HPDE6-E6E7 (cell line): ENCODE measurements at regions not wholly inside any gene's neighbourhood (a gene's known extent, or its start where the extent isn't known, plus 50 kb on each side); places are given as distances from the start of the nearest gene placed in this dataset.
A peak's percentile ranks its signal among the peaks of the same experiment; 100 is the strongest.
"Not testable (repeated sequence)": the region's sequence is repeated elsewhere in the genome, so short reads cannot be mapped to it uniquely, and the experiment has no call there.

Experiments
- DNase-seq: peaks from one replicate; pipeline ENCODE4 v3.0.0; 2011; ENCODE audit warnings: missing footprints; ENCODE audit errors: extremely low spot score

DNA sequence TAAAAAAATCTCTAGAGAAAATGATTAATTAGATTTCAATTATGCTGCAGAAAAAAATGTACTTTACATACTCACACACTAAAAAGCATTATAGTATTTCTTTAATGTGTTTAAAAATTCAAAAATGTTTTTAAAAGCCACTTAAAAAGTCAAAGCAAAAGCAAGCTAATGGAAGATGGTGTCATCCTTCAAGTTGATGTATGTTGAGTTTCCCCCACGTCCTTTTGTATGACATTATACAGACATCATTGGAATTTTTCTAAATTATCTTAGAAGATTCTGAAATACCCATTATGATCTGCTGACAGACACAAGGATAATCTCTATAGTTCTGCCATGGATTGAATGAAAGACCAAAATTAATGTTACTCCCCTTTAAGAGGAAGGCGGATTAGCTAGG lies 393.7 kb upstream of the TENM3 start:
- no peak for DNase-seq

DNA sequence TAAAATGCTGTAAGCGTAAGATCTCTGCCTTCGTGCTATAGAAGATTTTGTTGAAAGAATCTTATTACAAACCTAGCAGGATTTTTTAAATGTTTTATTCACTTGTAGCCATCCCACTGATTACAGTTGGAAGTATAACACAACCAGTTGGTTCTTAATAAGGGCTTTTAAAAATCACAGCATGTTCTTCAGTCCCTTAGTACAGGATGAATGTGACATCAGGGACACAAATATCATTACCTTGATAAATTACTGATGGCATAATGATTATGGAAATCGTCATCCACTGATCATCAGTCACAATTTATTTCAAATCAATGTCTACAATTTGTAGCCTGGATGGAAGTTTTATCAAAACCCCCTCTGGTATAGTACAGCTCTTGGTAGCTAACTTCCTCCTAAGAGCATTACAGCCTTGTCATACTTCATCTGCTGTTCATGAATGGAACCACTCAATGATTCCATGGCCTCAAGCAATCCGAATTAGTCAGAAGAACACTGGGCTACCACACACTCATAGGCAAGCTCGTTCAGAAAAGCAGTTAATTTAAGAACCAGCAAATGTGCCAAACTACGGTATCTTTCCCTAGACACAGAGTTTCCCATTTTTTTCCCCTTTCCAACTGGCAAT lies 389.2 kb upstream of the TENM3 start:
- peak; percentile 40 for DNase-seq

DNA sequence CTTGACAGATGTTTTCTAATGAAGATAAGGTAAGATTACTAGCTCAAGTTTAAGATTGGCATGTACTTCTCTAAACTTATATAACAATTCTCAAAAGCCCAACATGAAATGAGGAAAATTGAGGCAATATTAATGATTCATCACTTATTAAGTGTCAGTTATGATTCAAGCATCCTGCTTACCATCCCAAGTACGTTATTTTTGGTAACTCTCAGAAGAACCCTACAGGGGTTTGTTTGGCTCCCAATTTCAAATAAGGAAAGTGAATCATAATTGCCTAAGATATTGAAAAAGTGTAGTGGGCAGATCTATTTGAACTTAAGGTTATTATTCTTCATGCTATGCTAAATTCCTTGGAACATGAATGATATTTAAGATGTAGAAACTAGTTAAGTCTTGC lies 387.9 kb upstream of the TENM3 start:
- DNase-seq, result no peak

- not testable (repeated sequence) for DNase-seq
Observed at GRCh38 chr4:181857471-181857870, 385.7 kb upstream of the TENM3 start.

DNA sequence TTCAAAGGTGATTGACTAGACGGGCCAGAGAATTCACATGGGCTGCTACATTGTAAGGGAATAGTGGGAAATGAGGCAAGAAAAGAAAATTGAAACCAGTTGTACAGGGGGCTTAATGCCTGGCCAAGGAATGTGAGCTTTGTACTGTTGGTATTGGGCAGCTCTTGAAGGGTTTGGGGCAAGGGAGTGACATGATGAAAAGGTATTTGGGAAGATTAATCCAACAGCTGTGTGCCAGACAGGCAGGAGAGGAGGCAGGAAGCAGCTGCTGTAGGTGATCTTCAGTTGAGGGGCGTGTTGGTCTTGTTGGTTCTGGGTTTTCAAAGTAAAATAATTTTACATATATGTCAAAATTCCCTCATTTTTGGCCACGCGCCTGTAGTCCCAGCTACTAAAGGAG lies 384.5 kb upstream of the TENM3 start:
- DNase-seq, result no peak

DNA sequence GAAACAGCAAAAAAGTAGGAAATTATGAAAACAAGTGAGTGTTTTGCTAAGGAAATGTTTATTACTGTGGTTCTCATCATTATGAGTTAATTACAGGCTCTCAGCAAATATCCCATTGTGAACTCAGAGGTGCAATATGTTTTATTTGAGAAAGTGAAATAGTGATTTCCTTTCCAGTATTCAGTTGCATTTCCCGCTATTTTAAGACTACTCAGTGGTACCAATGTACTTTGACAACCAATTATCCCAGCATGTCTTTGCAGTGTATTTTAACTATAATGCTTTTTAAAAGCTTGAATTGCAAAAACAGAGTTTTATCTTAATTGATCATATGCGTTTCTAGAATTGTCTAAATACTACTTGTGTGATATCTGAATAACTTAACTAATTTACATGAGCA lies 383.8 kb upstream of the TENM3 start:
- DNase-seq, result no peak

DNA sequence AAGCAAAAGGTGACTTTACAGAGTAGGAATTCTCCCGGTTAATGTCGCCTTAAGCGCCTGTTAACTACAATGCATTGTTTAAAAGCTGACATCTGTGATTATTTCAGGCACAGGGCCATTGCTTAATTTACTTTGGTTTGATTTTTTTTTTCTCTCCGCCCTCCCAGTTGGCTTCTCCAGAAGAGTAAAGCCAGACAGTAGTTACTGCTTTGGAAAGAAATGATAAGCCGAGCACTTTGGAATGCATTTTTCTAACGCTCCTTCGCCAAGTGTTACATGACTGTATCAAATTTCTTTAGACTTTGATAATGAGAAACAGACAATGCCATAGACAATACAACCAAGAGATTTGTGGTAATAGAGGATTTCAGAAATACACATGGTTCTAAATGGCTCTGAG lies 383.0 kb upstream of the TENM3 start:
- DNase-seq, result no peak

GRCh38 chr4:181860668-181861067 lies 382.5 kb upstream of the TENM3 start:
- DNase-seq, result no peak

DNA sequence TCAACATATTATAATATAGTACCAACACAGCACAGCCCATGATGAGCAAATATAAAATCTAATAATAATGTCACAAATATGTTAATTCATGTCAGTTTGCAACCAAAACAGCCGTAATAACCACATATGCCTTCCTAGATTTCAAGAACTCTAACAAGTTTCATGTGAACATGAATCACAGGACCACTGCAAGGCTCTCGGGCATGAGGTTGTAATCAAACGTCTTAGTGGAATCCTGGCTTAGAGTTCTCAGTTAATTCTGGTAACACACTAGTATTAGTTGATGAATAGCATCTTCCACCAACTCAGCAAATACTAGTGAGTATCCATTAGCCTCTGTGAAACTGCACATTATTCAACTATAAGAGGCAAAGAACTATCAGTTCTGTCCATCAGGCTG lies 379.3 kb upstream of the TENM3 start:
- no peak for DNase-seq

DNA sequence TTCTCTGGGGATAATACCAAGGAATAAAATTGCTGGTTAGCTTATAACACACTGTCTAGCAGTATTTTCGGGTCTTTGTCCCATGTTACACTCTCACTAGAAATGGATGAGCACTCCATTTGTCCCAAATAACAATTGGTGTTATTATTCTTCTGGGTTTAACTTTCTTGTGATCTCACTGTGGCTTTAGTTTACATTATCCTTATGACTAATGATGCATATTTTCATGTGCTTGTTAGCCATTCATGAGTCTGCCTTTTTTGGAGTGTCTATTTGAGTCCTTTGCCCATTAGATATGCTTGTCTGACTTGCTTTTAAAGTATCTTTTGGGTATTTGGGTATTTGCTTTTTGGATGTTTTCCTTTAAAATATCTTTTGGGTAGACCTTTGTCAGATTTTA lies 372.9 kb upstream of the TENM3 start:
- no peak for DNase-seq

- DNase-seq, result no peak
Observed at GRCh38 chr4:181874602-181875001, 368.6 kb upstream of the TENM3 start.

GRCh38 chr4:181877329-181877848 lies 365.8 kb upstream of the TENM3 start:
- DNase-seq, result peak; percentile 3

DNA sequence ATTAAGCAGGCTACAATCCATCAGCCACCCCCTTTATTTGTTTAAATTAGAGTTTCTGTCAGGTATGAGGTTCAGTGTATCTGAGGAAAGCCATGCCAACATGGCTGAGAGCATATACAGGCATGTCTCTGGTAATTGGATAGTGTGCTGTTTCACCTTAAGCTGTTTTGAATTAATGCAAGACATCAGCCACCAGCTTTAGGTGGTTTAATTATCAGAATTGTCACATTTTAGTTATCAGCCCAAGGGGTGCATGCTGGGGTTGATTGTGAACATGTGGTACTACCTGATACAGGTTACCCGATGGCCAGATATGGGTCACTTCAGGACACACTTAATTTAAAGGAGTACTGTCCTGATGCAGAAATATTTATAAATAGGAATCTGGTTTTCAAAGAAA lies 353.2 kb upstream of the TENM3 start:
- no peak for DNase-seq

GRCh38 chr4:181890911-181891310 lies 352.3 kb upstream of the TENM3 start:
- no peak for DNase-seq

DNA sequence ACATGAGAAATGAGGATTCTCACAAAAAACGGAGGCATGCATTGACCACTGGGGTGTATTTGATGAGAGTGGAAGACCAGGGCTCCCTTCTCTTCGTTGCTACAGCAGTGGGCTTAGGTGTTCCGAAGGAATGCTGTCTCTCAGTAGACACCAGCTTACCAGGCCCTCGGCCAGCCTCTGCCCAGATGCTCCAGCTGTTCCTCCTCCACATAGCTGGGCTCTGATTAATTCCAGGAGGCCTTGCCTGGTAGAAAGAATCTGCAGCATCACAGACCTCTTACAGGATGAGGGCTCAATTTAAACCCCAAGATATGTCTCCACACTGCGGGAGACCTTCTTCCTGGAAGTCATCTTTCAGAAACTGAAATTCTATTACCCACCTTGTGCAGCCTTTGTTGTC lies 346.6 kb upstream of the TENM3 start:
- DNase-seq, result no peak

GRCh38 chr4:181897935-181898334 lies 345.3 kb upstream of the TENM3 start:
- DNase-seq, result no peak

DNA sequence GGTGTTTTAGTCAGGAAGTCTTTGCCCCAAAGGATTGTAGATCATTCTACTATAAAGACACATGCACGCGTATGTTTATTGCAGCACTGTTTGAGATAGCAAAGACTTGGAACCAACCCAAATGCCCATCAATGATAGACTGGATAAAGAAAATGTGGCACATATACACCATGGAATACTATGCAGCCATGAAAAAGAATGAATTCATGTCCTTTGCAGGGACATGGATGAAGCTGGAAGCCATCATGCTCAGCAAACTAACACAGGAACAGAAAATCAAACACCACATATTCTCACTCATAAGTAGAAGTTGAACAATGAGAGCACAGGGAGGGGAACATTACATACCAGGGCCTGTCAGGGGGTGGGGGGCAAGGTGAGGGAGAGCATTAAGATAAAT lies 340.8 kb upstream of the TENM3 start:
- DNase-seq, result not testable (repeated sequence)

GRCh38 chr4:181905708-181906107 lies 337.5 kb upstream of the TENM3 start:
- DNase-seq, result no peak

GRCh38 chr4:181908168-181908567 lies 335.0 kb upstream of the TENM3 start:
- DNase-seq, result no peak

DNA sequence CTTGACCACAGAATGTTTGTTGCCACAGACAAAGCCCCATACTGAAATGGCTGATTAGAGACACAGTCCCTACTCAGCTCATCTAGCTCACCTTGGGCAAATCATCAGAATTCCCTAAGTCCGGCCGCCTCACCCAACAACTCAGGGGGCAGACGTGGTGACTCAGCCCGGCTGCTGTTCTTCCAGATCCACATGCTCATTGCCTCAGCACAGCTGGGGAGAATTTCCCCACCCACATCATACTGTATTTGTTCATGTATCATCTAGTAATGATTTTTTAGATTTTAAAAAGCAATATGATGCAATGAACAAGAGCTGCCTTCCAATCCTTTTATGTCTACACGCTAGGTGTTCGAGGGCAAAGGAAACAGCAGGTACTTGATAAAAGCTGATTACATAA lies 333.8 kb upstream of the TENM3 start:
- peak; percentile 26 for DNase-seq

DNA sequence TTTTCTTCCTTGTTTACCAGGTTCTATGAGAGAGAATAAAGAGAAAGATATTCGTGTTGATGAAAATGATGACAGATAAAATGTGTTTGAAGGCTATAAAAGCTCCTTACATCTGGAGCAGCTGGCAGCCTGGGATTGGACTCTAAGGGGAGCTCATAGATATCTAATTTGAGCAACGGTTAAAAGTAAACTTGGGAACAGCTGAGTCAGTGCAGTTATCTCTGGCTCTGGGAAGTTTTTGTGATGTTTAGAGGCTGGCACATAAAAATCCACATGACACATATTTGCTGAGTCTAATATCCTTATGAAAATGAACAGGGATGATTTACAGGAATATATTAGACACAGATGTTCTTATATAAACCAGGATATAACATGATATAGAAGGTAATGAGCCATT lies 331.8 kb upstream of the TENM3 start:
- DNase-seq, result no peak

- no peak for DNase-seq
Observed at GRCh38 chr4:181933471-181933870, 309.7 kb upstream of the TENM3 start.

DNA sequence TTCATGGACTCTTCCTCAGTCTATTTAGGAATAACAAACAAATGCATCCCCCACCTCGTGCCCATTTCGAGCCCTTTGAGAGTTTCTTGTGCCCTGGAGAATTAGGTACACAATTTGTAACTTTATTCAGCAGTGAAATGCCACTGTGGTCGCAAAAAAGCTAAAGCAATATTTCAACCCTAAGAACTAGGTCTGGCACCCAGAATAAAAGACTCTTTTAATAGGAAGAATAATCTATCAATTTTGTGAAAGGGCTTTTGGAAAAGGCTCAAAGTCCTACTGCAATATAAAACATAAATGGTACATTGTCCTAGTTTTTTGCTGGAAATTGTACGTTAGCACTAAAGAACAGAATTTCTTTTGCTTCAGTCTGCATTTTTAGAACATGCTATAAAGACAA lies 304.6 kb upstream of the TENM3 start:
- DNase-seq, result no peak
